H1 (cell line): ENCODE measurements at regions not wholly inside any gene's neighbourhood (a gene's known extent, or its start where the extent isn't known, plus 50 kb on each side); places are given as distances from the start of the nearest gene placed in this dataset.

Source experiments
- CTCF ChIA-PET: fragments of 300-600 bp; sonication (Branson Sonifier 250); formaldehyde crosslinking; loops from one replicate; lab custom pipeline; 2021; ENCODE audit not compliant: partially characterized antibody; lab: Charles Lee
- POLR2A ChIA-PET: fragments of 300-600 bp; sonication (Branson Sonifier 250); formaldehyde crosslinking; loops from one replicate; lab custom pipeline; 2021; ENCODE audit warnings: inconsistent platforms; ENCODE audit not compliant: partially characterized antibody; lab: Charles Lee
- DNase-seq, 2 experiments: peaks; one replicate each; pipeline versions ENCODE4 v3.0.0 to v3.0.0-alpha.2; 2010 to 2022; ENCODE audit warnings: low spot score in 2 of 2, low read depth in 1 of 2, mixed read lengths in 1 of 2
- FAIRE-seq: peaks from 2 replicates; lab custom pipeline; 2011; peaks lifted over from hg19 to GRCh38; lab: Jason Lieb, UNC
- H2AFZ ChIP-seq: 2 replicates; pipeline ENCODE4 v1.8.1; 2012; ENCODE audit warnings: low read length, inconsistent platforms
- H2AK5ac ChIP-seq: 2 replicates; pipeline ENCODE4 v1.6.1; 2013; ENCODE audit warnings: low read depth, low read length
- H2BK120ac ChIP-seq: replicated peaks from 2 replicates; pipeline ENCODE3; 2013; ENCODE audit warnings: low read depth, low read length, inconsistent platforms
- H2BK12ac ChIP-seq: 2 replicates; pipeline ENCODE4 v1.6.1; 2013; ENCODE audit warnings: low read depth, low read length
- H2BK15ac ChIP-seq: 2 replicates; pipeline ENCODE4 v1.6.1; 2013; ENCODE audit warnings: low read length
- H2BK20ac ChIP-seq: 2 replicates; pipeline ENCODE4 v1.6.1; 2013; ENCODE audit warnings: low read length
- H2BK5ac ChIP-seq: 2 replicates; pipeline ENCODE4 v1.6.1; 2013; ENCODE audit warnings: low read depth, low read length
- H3K14ac ChIP-seq: 2 replicates; pipeline ENCODE4 v1.6.1; 2013; ENCODE audit warnings: inconsistent platforms; ENCODE audit not compliant: insufficient read length
- H3K18ac ChIP-seq: 2 replicates; pipeline ENCODE4 v1.6.1; 2013; ENCODE audit warnings: low read length; ENCODE audit errors: extremely low read depth
- H3K23ac ChIP-seq: 2 replicates; pipeline ENCODE4 v1.6.1; 2013; ENCODE audit warnings: inconsistent platforms; ENCODE audit not compliant: insufficient read length
- H3K23me2 ChIP-seq: 2 replicates; pipeline ENCODE4 v1.6.1; 2013; ENCODE audit warnings: low read depth, low read length
- H3K27ac ChIP-seq: 2 replicates; pipeline ENCODE4 v1.6.1; 2011; ENCODE audit warnings: low read depth, low read length, inconsistent platforms
- H3K27me3 ChIP-seq, 4 experiments: replicated peaks in 1 of 4; 1 replicate in 1 of 4; 2 replicates in 3 of 4; pipeline versions ENCODE4 v1.6.1 to v1.8.1; 2011 to 2013; ENCODE audit warnings: low read length in 3 of 4, mild to moderate bottlenecking in 3 of 4, inconsistent platforms in 2 of 4, mixed read lengths in 2 of 4, moderate library complexity in 1 of 4; ENCODE audit not compliant: control insufficient read depth in 3 of 4, insufficient read depth in 3 of 4; ENCODE audit errors: extremely low read depth in 1 of 4
- H3K36me3 ChIP-seq, 4 experiments: 2 replicates each; pipeline versions ENCODE4 v1.6.1 to v1.8.1; 2011 to 2013; ENCODE audit warnings: mild to moderate bottlenecking in 4 of 4, low read length in 3 of 4, moderate library complexity in 2 of 4, control low read depth in 1 of 4, inconsistent platforms in 1 of 4; ENCODE audit not compliant: insufficient read depth in 4 of 4, control insufficient read depth in 2 of 4
- H3K4ac ChIP-seq: replicated peaks from 2 replicates; pipeline ENCODE3; 2013; ENCODE audit warnings: low read length, low read depth, mixed read lengths, inconsistent platforms; ENCODE audit not compliant: insufficient read length
- H3K4me1 ChIP-seq, 4 experiments: replicated peaks in 1 of 4; 1 replicate in 1 of 4; 2 replicates in 3 of 4; pipeline versions ENCODE4 v1.6.1 to v1.8.1; 2011 to 2013; ENCODE audit warnings: low read length in 3 of 4, inconsistent platforms in 2 of 4, mixed read lengths in 1 of 4; ENCODE audit not compliant: insufficient read depth in 4 of 4, control insufficient read depth in 3 of 4
- H3K4me2 ChIP-seq, 2 experiments: 2 replicates each; pipeline versions ENCODE4 v1.6.1 to v1.8.1; 2011 to 2013; ENCODE audit warnings: low read depth in 2 of 2, low read length in 2 of 2, control low read depth in 1 of 2, inconsistent platforms in 1 of 2, mild to moderate bottlenecking in 1 of 2; ENCODE audit not compliant: insufficient read depth in 1 of 2
- H3K4me3 ChIP-seq, 4 experiments: fragments of 200-600, 300-600 bp in 1 of 4; sonication (generic), shearing (Covaris generic), sonication (Bioruptor Twin) in 1 of 4; 2 replicates each; pipeline versions ENCODE4 v1.5.1 to v1.8.1; 2011 to 2016; ENCODE audit warnings: low read length in 4 of 4, low read depth in 3 of 4, control low read depth in 2 of 4, inconsistent platforms in 2 of 4, mild to moderate bottlenecking in 2 of 4, mixed read lengths in 1 of 4, moderate library complexity in 1 of 4; ENCODE audit not compliant: insufficient read depth in 2 of 4; ENCODE audit errors: extremely low read depth in 1 of 4
- H3K56ac ChIP-seq: replicated peaks from 2 replicates; pipeline ENCODE3; 2013; ENCODE audit warnings: low read depth, mild to moderate bottlenecking, mixed read lengths, low read length, inconsistent platforms; ENCODE audit not compliant: insufficient read length
- H3K79me1 ChIP-seq: 2 replicates; pipeline ENCODE4 v1.6.1; 2013; ENCODE audit warnings: low read depth, low read length, control low read depth
- H3K79me2 ChIP-seq, 2 experiments: 2 replicates each; pipeline versions ENCODE4 v1.6.1 to v1.8.1; 2012 to 2013; ENCODE audit warnings: low read length in 2 of 2, mild to moderate bottlenecking in 2 of 2, inconsistent platforms in 1 of 2; ENCODE audit not compliant: insufficient read depth in 2 of 2, control insufficient read depth in 1 of 2
- H3K9ac ChIP-seq, 4 experiments: replicated peaks in 1 of 4; 1 replicate in 1 of 4; 2 replicates in 3 of 4; pipeline versions ENCODE4 v1.6.1 to v1.8.1; 2011 to 2013; ENCODE audit warnings: low read depth in 3 of 4, low read length in 3 of 4, control low read depth in 2 of 4, mild to moderate bottlenecking in 2 of 4, moderate library complexity in 2 of 4, inconsistent platforms in 1 of 4; ENCODE audit errors: extremely low read depth in 1 of 4
- H3K9me3 ChIP-seq, 2 experiments: 2 replicates each; pipeline versions ENCODE4 v1.6.1 to v1.8.1; 2012 to 2013; ENCODE audit warnings: mild to moderate bottlenecking in 2 of 2, moderate library complexity in 2 of 2, control low read depth in 1 of 2, inconsistent platforms in 1 of 2, low read depth in 1 of 2, low read length in 1 of 2, mixed read lengths in 1 of 2; ENCODE audit not compliant: insufficient read depth in 2 of 2
- H4K20me1 ChIP-seq, 2 experiments: replicated peaks in 1 of 2; 2 replicates each; pipeline versions ENCODE3 to v1.8.1; 2011 to 2013; ENCODE audit warnings: inconsistent platforms in 2 of 2, low read length in 2 of 2, mild to moderate bottlenecking in 1 of 2; ENCODE audit not compliant: insufficient read depth in 2 of 2, control insufficient read depth in 1 of 2
- H4K5ac ChIP-seq: 2 replicates; pipeline ENCODE4 v1.6.1; 2013; ENCODE audit warnings: low read length, low read depth, mixed read lengths, inconsistent platforms; ENCODE audit not compliant: insufficient read length
- H4K8ac ChIP-seq: 2 replicates; pipeline ENCODE4 v1.8.0; 2013; ENCODE audit warnings: mild to moderate bottlenecking, moderate library complexity, low read length, inconsistent platforms; ENCODE audit not compliant: insufficient read depth; ENCODE audit errors: extremely low read depth
- H4K91ac ChIP-seq: replicated peaks from 2 replicates; pipeline ENCODE3; 2013; ENCODE audit warnings: low read length, mixed read lengths, inconsistent platforms; ENCODE audit not compliant: insufficient read length
- CBX5 ChIP-seq: fragments of 300-800, 300-1000 bp; sonication (generic); IDR thresholded peaks from 2 replicates; pipeline ENCODE4 v1.7.1; 2016; ENCODE audit warnings: antibody characterized with exemption, low read length, low read depth
- JUN ChIP-seq: IDR thresholded peaks from 2 replicates; pipeline ENCODE4 v1.6.1; 2011; ENCODE audit warnings: low read depth, mild to moderate bottlenecking, improper control_type of control experiment, low read length
- POU5F1 ChIP-seq: IDR thresholded peaks from 2 replicates; pipeline ENCODE4 v1.6.1; 2011; ENCODE audit warnings: low read depth, mild to moderate bottlenecking, low read length, moderate library complexity
- RAD21 ChIP-seq, 2 experiments: IDR thresholded peaks in 1 of 2; conservative IDR thresholded peaks in 1 of 2; 2 replicates each; pipeline ENCODE4 v1.6.1; 2011; ENCODE audit warnings: low read depth in 2 of 2, low read length in 2 of 2, improper control_type of control experiment in 1 of 2, inconsistent platforms in 1 of 2, mild to moderate bottlenecking in 1 of 2, moderate library complexity in 1 of 2
- RXRA ChIP-seq: IDR thresholded peaks from 2 replicates; pipeline ENCODE4 v1.6.1; 2011; ENCODE audit warnings: low read depth, mild to moderate bottlenecking, low read length, moderate library complexity; ENCODE audit not compliant: insufficient read depth
- SIN3A ChIP-seq, 2 experiments: IDR thresholded peaks in 1 of 2; conservative IDR thresholded peaks in 1 of 2; 2 replicates each; pipeline ENCODE4 v1.6.1; 2011 to 2012; ENCODE audit warnings: low read length in 2 of 2, improper control_type of control experiment in 1 of 2, low read depth in 1 of 2, mild to moderate bottlenecking in 1 of 2
- YY1 ChIP-seq: IDR thresholded peaks from 2 replicates; pipeline ENCODE4 v1.6.1; 2011; ENCODE audit warnings: low read depth, mild to moderate bottlenecking, low read length
- WGBS, 2 experiments: shearing (Covaris generic) in 1 of 2; methylation state at CpG; one replicate each; pipeline versions ENCODE4 v1.1.6 to v1.1.7; 2013 to 2015; ENCODE audit warnings: low lambda C conversion rate in 2 of 2, mixed read lengths in 2 of 2, inconsistent platforms in 1 of 2, low coverage in 1 of 2, missing lambda C conversion rate in 1 of 2; ENCODE audit not compliant: insufficient replicate concordance in 2 of 2, insufficient coverage in 1 of 2, insufficient read length in 1 of 2; ENCODE audit errors: extremely low coverage in 1 of 2, missing lambda C conversion rate in 1 of 2; 5-methylcytosine and 5-hydroxymethylcytosine counted together
- TF ChIP-seq, protein P1 (sequence below): IDR thresholded peaks from 2 replicates; pipeline ENCODE4 v1.6.1; 2012; ENCODE audit warnings: inconsistent platforms

DNA sequence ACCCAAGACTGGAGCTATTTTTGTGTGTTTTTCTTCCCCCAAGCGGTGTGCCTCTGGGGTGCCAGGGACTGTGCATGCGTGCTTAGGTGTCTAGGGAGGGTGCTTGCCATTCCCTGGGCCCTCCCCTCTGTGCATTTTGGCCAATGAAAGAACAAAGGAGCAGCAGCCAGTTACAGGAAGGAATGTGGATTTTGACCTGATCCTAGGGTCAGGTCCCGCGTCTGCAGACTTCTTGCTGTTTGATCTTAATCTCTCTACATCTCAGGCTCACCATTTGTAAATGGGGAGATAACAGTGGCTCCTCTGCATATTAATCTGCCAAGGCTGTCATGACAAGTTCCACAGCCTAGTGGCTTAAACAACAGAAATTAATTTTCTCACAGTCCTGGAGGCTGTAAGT lies 699.1 kb downstream of the QKI start:
- Histone ChIP-seq H3K23ac (no peak overlapping the region), H2BK120ac (no peak overlapping the region), H3K36me3 (no peaks in the 10 kb centered on the region; a peak in 1 of 8 replicates), H3K79me1 (no peaks in the 10 kb centered on the region), H3K4ac (no peak overlapping the region), H2AFZ (no peak overlapping the region), H3K27ac (no peak overlapping the region), H3K14ac (no peak overlapping the region), H3K4me1 (peaks cover 0 to 2% (median 0%) of the 10 kb centered on the region in 4 experiments; a peak in 1 of 7 replicates), H2BK5ac (no peak overlapping the region), H3K9ac (no peak overlapping the region), H2AK5ac (no peak overlapping the region), H3K9me3 (no peaks in the 10 kb centered on the region; a peak in 1 of 4 replicates), H3K79me2 (no peaks in the 10 kb centered on the region; a peak in 1 of 4 replicates), H3K4me2 (no peak overlapping the region), H4K91ac (no peak overlapping the region), H2BK15ac (no peak overlapping the region), H3K18ac (no peak overlapping the region; the same call in 1 of the 2 replicates), H4K5ac (no peak overlapping the region), H3K56ac (no peak overlapping the region), H3K4me3 (no peak overlapping the region), H3K23me2 (no peaks in the 10 kb centered on the region), H4K20me1 (no peaks in the 10 kb centered on the region), H4K8ac (no peak overlapping the region)
- ChIA-PET POLR2A (no interaction called here), CTCF (no interaction called here)
- no peak for FAIRE-seq
- WGBS, 2 experiments, result 96% methylated on average over 3 of the region's 4 CpGs; no CpG with 5 or more reads in 1 of the 2 experiments
- no peak for DNase-seq
- TF ChIP-seq RAD21 (IDR thresholded peaks at IDR 0.05 in 1 of 2, conservative IDR thresholded peaks at IDR 0.05 in 1 of 2; ENCODE audit: low read depth in 2 of 2, low read length in 2 of 2) (no peak), SIN3A (conservative IDR thresholded peaks at IDR 0.05 in 1 of 2, IDR thresholded peaks at IDR 0.05 in 1 of 2; ENCODE audit: low read depth in 1 of 2, low read length in 2 of 2) (no peak), RXRA (no peak), POU5F1 (no peak), YY1 (no peak), CBX5 (no peak), JUN (no peak)
- TF ChIP-seq, protein P1, sequence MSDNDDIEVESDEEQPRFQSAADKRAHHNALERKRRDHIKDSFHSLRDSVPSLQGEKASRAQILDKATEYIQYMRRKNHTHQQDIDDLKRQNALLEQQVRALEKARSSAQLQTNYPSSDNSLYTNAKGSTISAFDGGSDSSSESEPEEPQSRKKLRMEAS, result no peak
- TF ChIP-seq, all 59 proteins: peak for 0
- Histone ChIP-seq H2BK12ac (no peak overlapping the region), H2BK20ac (no peak overlapping the region), H3K27me3 (no peaks in the 10 kb centered on the region)
